WTC11 (cell line): ENCODE measurements at regions not wholly inside any gene's neighbourhood (a gene's known extent, or its start where the extent isn't known, plus 50 kb on each side); places are given as distances from the start of the nearest gene placed in this dataset.

Source experiments
- ATAC-seq: fragments of 200-7000 bp; cut with Tn5 transposase; 2 replicates; pipeline ENCODE4 v1.10.0; 2021; ENCODE audit warnings: mild to moderate bottlenecking, moderate library complexity
- CTCF ChIA-PET: fragments of 300-600 bp; sonication (Branson Sonifier 250); formaldehyde crosslinking; loops from one replicate; lab custom pipeline; 2021; ENCODE audit warnings: antibody characterized with exemption; lab: Charles Lee
- POLR2A ChIA-PET: fragments of 350-600 bp; sonication (Branson Sonifier 250); formaldehyde crosslinking; loops from one replicate; lab custom pipeline; 2021; ENCODE audit warnings: antibody characterized with exemption; lab: Charles Lee
- DNase-seq: peaks from one replicate; pipeline ENCODE4 v3.0.0; 2021; ENCODE audit warnings: low spot score
- H3K27ac Mint-ChIP-seq: 2 replicates; pipeline ENCODE4 v1.8.0; 2021; ENCODE audit warnings: mixed read lengths
- H3K27me3 Mint-ChIP-seq: 2 replicates; pipeline ENCODE4 v1.8.0; 2021; ENCODE audit warnings: low read depth, mild to moderate bottlenecking, moderate library complexity, mixed read lengths
- H3K36me3 Mint-ChIP-seq: 2 replicates; pipeline ENCODE4 v1.8.0; 2021; ENCODE audit warnings: mixed read lengths
- H3K4me1 Mint-ChIP-seq: 2 replicates; pipeline ENCODE4 v1.8.0; 2022; ENCODE audit warnings: mixed read lengths
- H3K4me3 Mint-ChIP-seq: 2 replicates; pipeline ENCODE4 v1.8.0; 2021; ENCODE audit warnings: mild to moderate bottlenecking, moderate library complexity, mixed read lengths
- H3K9me3 Mint-ChIP-seq: 2 replicates; pipeline ENCODE4 v1.8.0; 2021; ENCODE audit warnings: mixed read lengths
- FOXJ3 ChIP-seq: sonication (generic); formaldehyde crosslinking; IDR thresholded peaks from 2 replicates; pipeline ENCODE4 v1.9.0; 2021; ENCODE audit warnings: missing genetic modification reagents, mild to moderate bottlenecking, borderline replicate concordance
- MAX ChIP-seq: sonication (generic); formaldehyde crosslinking; IDR thresholded peaks from 2 replicates; pipeline ENCODE4 v1.8.0; 2022; ENCODE audit warnings: mild to moderate bottlenecking, missing genetic modification reagents
- PREB ChIP-seq: sonication (generic); formaldehyde crosslinking; IDR thresholded peaks from 2 replicates; pipeline ENCODE4 v1.8.1; 2022; ENCODE audit warnings: mild to moderate bottlenecking, missing genetic modification reagents, moderate library complexity, borderline replicate concordance
- USF1 ChIP-seq: sonication (generic); formaldehyde crosslinking; IDR thresholded peaks from 2 replicates; pipeline ENCODE4 v1.8.0; 2022; ENCODE audit warnings: mild to moderate bottlenecking, missing genetic modification reagents
- ZMAT4 ChIP-seq: fragments of 250-450 bp; sonication (Bioruptor Pico); IDR thresholded peaks from 2 replicates; pipeline ENCODE4 v1.9.0; 2021; ENCODE audit warnings: mild to moderate bottlenecking
- ZNF263 ChIP-seq: sonication (generic); formaldehyde crosslinking; IDR thresholded peaks from 2 replicates; pipeline ENCODE4 v1.8.1; 2022; ENCODE audit warnings: low read depth, mild to moderate bottlenecking, moderate library complexity, missing genetic modification reagents
- ZNF317 ChIP-seq: sonication (generic); formaldehyde crosslinking; IDR thresholded peaks from 2 replicates; pipeline ENCODE4 v1.8.1; 2023; ENCODE audit warnings: low read depth, mild to moderate bottlenecking, moderate library complexity, missing genetic modification reagents, borderline replicate concordance
- ZNF423 ChIP-seq: fragments of 250-450 bp; sonication (Bioruptor Pico); IDR thresholded peaks from 2 replicates; pipeline ENCODE4 v2.1.2; 2022; ENCODE audit warnings: mild to moderate bottlenecking, moderate library complexity
- ZNF532 ChIP-seq: fragments of 250-450 bp; sonication (Bioruptor Pico); IDR thresholded peaks from 2 replicates; pipeline ENCODE4 v1.9.0; 2021; ENCODE audit warnings: mild to moderate bottlenecking, borderline replicate concordance

- ATAC-seq (peak; percentile 66), DNase-seq (peak; percentile 23)
- Mint-ChIP-seq H3K27ac (no peak overlapping the region), H3K4me3 (no peak overlapping the region), H3K27me3 (no peaks in the 10 kb centered on the region), H3K36me3 (no peaks in the 10 kb centered on the region), H3K4me1 (peaks cover 27% of the 10 kb centered on the region), H3K9me3 (no peaks in the 10 kb centered on the region)
- ChIA-PET POLR2A (no interaction called here), CTCF (no interaction called here)
- TF ChIP-seq ZNF317 (CRISPR knock-in tag) (no peak), ZNF423 (CRISPR knock-in tag) (peak; percentile 18; the same call in 1 of the 2 replicates)
Measured at GRCh38 chr18:38362286-38362792, 796.7 kb upstream of the CELF4 start.

- CTCF ChIA-PET: no interaction called here
- no peak overlapping the region for H3K27ac Mint-ChIP-seq
- H3K9me3 Mint-ChIP-seq: peaks cover 6% of the 10 kb centered on the region
Measured at GRCh38 chr18:38358805-38359657, 793.4 kb upstream of the CELF4 start.

More at GRCh38 chr18:38358805-38359657, 793.4 kb upstream of the CELF4 start:
- ATAC-seq (no peak), DNase-seq (no peak)
- Mint-ChIP-seq H3K4me3 (no peak overlapping the region), H3K36me3 (no peaks in the 10 kb centered on the region), H3K27me3 (no peaks in the 10 kb centered on the region), H3K4me1 (peaks cover 10% of the 10 kb centered on the region)
- POLR2A ChIA-PET: no interaction called here
- no peak for TF ChIP-seq ZNF263 (CRISPR knock-in tag)
- no peak for TF ChIP-seq ZMAT4 (CRISPR knock-in tag)
- no peak for TF ChIP-seq USF1 (CRISPR knock-in tag)
- no peak for TF ChIP-seq FOXJ3 (CRISPR knock-in tag)
- TF ChIP-seq ZNF532 (CRISPR knock-in tag): no peak
- no peak for TF ChIP-seq PREB (CRISPR knock-in tag)
- TF ChIP-seq MAX: no peak
- no peak for TF ChIP-seq ZNF317 (CRISPR knock-in tag)
